ENCODE measurements at regions not wholly inside any gene's neighbourhood (a gene's known extent, or its start where the extent isn't known, plus 50 kb on each side); places are given as distances from the start of the nearest gene placed in this dataset.

- peak; percentile 68 for DNase-seq (ENCODE audit: low read depth)
Measured at GRCh38 chr6:44593539-44593944, 206.0 kb downstream of the CDC5L start.

GRCh38 chr6:44594481-44594880 lies 207.0 kb downstream of the CDC5L start:
- no peak for DNase-seq (ENCODE audit: low read depth)
- no peak for TF ChIP-seq CTCF (IDR thresholded peaks at IDR 0.05; ENCODE audit: low read depth, low read length, missing control alignments)
- in situ Hi-C loops (cut with HindIII; ENCODE audit: low sequenced_read_pairs), result no loop called here

More at GRCh38 chr6:44593539-44593944, 206.0 kb downstream of the CDC5L start:
- TF ChIP-seq CTCF (IDR thresholded peaks at IDR 0.05; ENCODE audit: low read depth, low read length, missing control alignments), result peak; percentile 59
- in situ Hi-C loops (cut with HindIII; ENCODE audit: low sequenced_read_pairs), result no loop called here
- H3K4me3 ChIP-seq (ENCODE audit: low read depth, low read length), result no peak overlapping the region

GRCh38 chr6:44598679-44599078 lies 211.2 kb downstream of the CDC5L start:
- no peak overlapping the region for H3K4me3 ChIP-seq (ENCODE audit: low read depth, low read length)
- DNase-seq (ENCODE audit: low read depth), result no peak
- TF ChIP-seq CTCF (IDR thresholded peaks at IDR 0.05; ENCODE audit: low read depth, low read length, missing control alignments), result no peak
- in situ Hi-C loops (cut with HindIII; ENCODE audit: low sequenced_read_pairs), result no loop called here

More at GRCh38 chr6:44594481-44594880, 207.0 kb downstream of the CDC5L start:
- no peak overlapping the region for H3K4me3 ChIP-seq (ENCODE audit: low read depth, low read length)

GRCh38 chr6:44599672-44600071 lies 212.2 kb downstream of the CDC5L start:
- DNase-seq (ENCODE audit: low read depth), result no peak

GRCh38 chr6:44603044-44603686 lies 215.7 kb downstream of the CDC5L start:
- in situ Hi-C loops (cut with HindIII; ENCODE audit: low sequenced_read_pairs), result no loop called here
- DNase-seq (ENCODE audit: low read depth), result no peak
- no peak overlapping the region for H3K4me3 ChIP-seq (ENCODE audit: low read depth, low read length)
- TF ChIP-seq CTCF (IDR thresholded peaks at IDR 0.05; ENCODE audit: low read depth, low read length, missing control alignments), result no peak

More at GRCh38 chr6:44599672-44600071, 212.2 kb downstream of the CDC5L start:
- in situ Hi-C loops (cut with HindIII; ENCODE audit: low sequenced_read_pairs), result no loop called here
- TF ChIP-seq CTCF (IDR thresholded peaks at IDR 0.05; ENCODE audit: low read depth, low read length, missing control alignments), result no peak
- no peak overlapping the region for H3K4me3 ChIP-seq (ENCODE audit: low read depth, low read length)

GRCh38 chr6:44606504-44606903 lies 219.0 kb downstream of the CDC5L start:
- no peak for DNase-seq (ENCODE audit: low read depth)
- in situ Hi-C loops (cut with HindIII; ENCODE audit: low sequenced_read_pairs), result no loop called here
- H3K4me3 ChIP-seq (ENCODE audit: low read depth, low read length), result no peak overlapping the region
- no peak for TF ChIP-seq CTCF (IDR thresholded peaks at IDR 0.05; ENCODE audit: low read depth, low read length, missing control alignments)
